ENCODE measurements at regions not wholly inside any gene's neighbourhood (a gene's known extent, or its start where the extent isn't known, plus 50 kb on each side); places are given as distances from the start of the nearest gene placed in this dataset.

GRCh38 chr2:58876126-58876525 lies 635.0 kb upstream of the FANCL start:
- Histone ChIP-seq H3K4me3 (ENCODE audit: low read depth, low read length) (no peak overlapping the region), H3K4me1 (ENCODE audit: control insufficient read depth, insufficient read depth, low read length, poor library complexity, severe bottlenecking) (no peaks in the 10 kb centered on the region), H3K27me3 (ENCODE audit: control insufficient read depth, insufficient read depth, low read length) (no peaks in the 10 kb centered on the region), H3K36me3 (ENCODE audit: control insufficient read depth, insufficient read depth, low read length) (no peaks in the 10 kb centered on the region), H3K9me3 (ENCODE audit: control insufficient read depth in 2 of 2, low read length in 2 of 2) (no peaks in the 10 kb centered on the region), H3K27ac (ENCODE audit: insufficient read depth, low read length, poor library complexity, severe bottlenecking) (no peak overlapping the region)
- Mint-ChIP-seq H3K4me3 (no peak overlapping the region), H3K27ac (no peak overlapping the region), H3K4me1 (no peaks in the 10 kb centered on the region), H3K27me3 (no peaks in the 10 kb centered on the region), H3K9me3 (peaks cover 0 to 2% (median 0%) of the 10 kb centered on the region in 7 donors), H3K36me3 (no peaks in the 10 kb centered on the region)
- ATAC-seq (ENCODE audit: low read depth in 2 of 2) (no peak), DNase-seq (no peak)

GRCh38 chr2:58875436-58875835 lies 634.3 kb upstream of the FANCL start:
- Mint-ChIP-seq H3K4me3 (no peak overlapping the region), H3K27ac (no peak overlapping the region), H3K27me3 (no peaks in the 10 kb centered on the region), H3K4me1 (no peaks in the 10 kb centered on the region), H3K9me3 (peaks cover 0 to 2% (median 0%) of the 10 kb centered on the region in 7 donors), H3K36me3 (no peaks in the 10 kb centered on the region)
- no peak overlapping the region for H3K27ac ChIP-seq (ENCODE audit: insufficient read depth, low read length, poor library complexity, severe bottlenecking)
- H3K9me3 ChIP-seq (ENCODE audit: control insufficient read depth in 2 of 2, low read length in 2 of 2), result no peaks in the 10 kb centered on the region
- no peaks in the 10 kb centered on the region for H3K27me3 ChIP-seq (ENCODE audit: control insufficient read depth, insufficient read depth, low read length)
- no peak for ATAC-seq (ENCODE audit: low read depth in 2 of 2)
- no peak for DNase-seq
- no peaks in the 10 kb centered on the region for H3K36me3 ChIP-seq (ENCODE audit: control insufficient read depth, insufficient read depth, low read length)
- H3K4me3 ChIP-seq (ENCODE audit: low read depth, low read length), result no peak overlapping the region
- H3K4me1 ChIP-seq (ENCODE audit: control insufficient read depth, insufficient read depth, low read length, poor library complexity, severe bottlenecking), result no peaks in the 10 kb centered on the region

GRCh38 chr2:58871469-58872142 lies 630.5 kb upstream of the FANCL start:
- Mint-ChIP-seq H3K27ac (no peak overlapping the region), H3K27me3 (no peaks in the 10 kb centered on the region), H3K4me3 (no peak overlapping the region), H3K36me3 (no peaks in the 10 kb centered on the region), H3K4me1 (no peaks in the 10 kb centered on the region), H3K9me3 (peaks cover 0 to 3% (median 0%) of the 10 kb centered on the region in 7 donors)
- ATAC-seq (ENCODE audit: low read depth in 2 of 2) (no peak), DNase-seq (peak in 1 of 3 donors; percentile 1)
- no peaks in the 10 kb centered on the region for H3K36me3 ChIP-seq (ENCODE audit: control insufficient read depth, insufficient read depth, low read length)
- no peak overlapping the region for H3K27ac ChIP-seq (ENCODE audit: insufficient read depth, low read length, poor library complexity, severe bottlenecking)
- H3K9me3 ChIP-seq (ENCODE audit: control insufficient read depth in 2 of 2, low read length in 2 of 2), result no peaks in the 10 kb centered on the region
- no peaks in the 10 kb centered on the region for H3K27me3 ChIP-seq (ENCODE audit: control insufficient read depth, insufficient read depth, low read length)
- no peak overlapping the region for H3K4me3 ChIP-seq (ENCODE audit: low read depth, low read length)
- no peaks in the 10 kb centered on the region for H3K4me1 ChIP-seq (ENCODE audit: control insufficient read depth, insufficient read depth, low read length, poor library complexity, severe bottlenecking)

GRCh38 chr2:58870704-58871103 lies 629.6 kb upstream of the FANCL start:
- H3K4me3 ChIP-seq (ENCODE audit: low read depth, low read length), result no peak overlapping the region
- H3K27ac ChIP-seq (ENCODE audit: insufficient read depth, low read length, poor library complexity, severe bottlenecking), result no peak overlapping the region
- Mint-ChIP-seq H3K9me3 (peaks cover 0 to 3% (median 0%) of the 10 kb centered on the region in 7 donors), H3K36me3 (no peaks in the 10 kb centered on the region), H3K4me3 (no peak overlapping the region), H3K4me1 (no peaks in the 10 kb centered on the region), H3K27me3 (no peaks in the 10 kb centered on the region), H3K27ac (no peak overlapping the region)
- H3K9me3 ChIP-seq (ENCODE audit: control insufficient read depth in 2 of 2, low read length in 2 of 2), result no peaks in the 10 kb centered on the region
- H3K27me3 ChIP-seq (ENCODE audit: control insufficient read depth, insufficient read depth, low read length), result no peaks in the 10 kb centered on the region
- H3K36me3 ChIP-seq (ENCODE audit: control insufficient read depth, insufficient read depth, low read length), result no peaks in the 10 kb centered on the region
- no peaks in the 10 kb centered on the region for H3K4me1 ChIP-seq (ENCODE audit: control insufficient read depth, insufficient read depth, low read length, poor library complexity, severe bottlenecking)
- ATAC-seq (ENCODE audit: low read depth in 2 of 2) (no peak), DNase-seq (peak in 1 of 3 donors; percentile 2)

- H3K4me3 ChIP-seq (ENCODE audit: low read depth, low read length), result no peak overlapping the region
- H3K27ac ChIP-seq (ENCODE audit: insufficient read depth, low read length, poor library complexity, severe bottlenecking), result no peak overlapping the region
- Mint-ChIP-seq H3K4me1 (no peaks in the 10 kb centered on the region), H3K27me3 (no peaks in the 10 kb centered on the region), H3K36me3 (no peaks in the 10 kb centered on the region), H3K27ac (no peak overlapping the region), H3K9me3 (peaks cover 0 to 11% (median 4%) of the 10 kb centered on the region in 7 donors), H3K4me3 (no peak overlapping the region)
- H3K36me3 ChIP-seq (ENCODE audit: control insufficient read depth, insufficient read depth, low read length), result no peaks in the 10 kb centered on the region
- no peaks in the 10 kb centered on the region for H3K9me3 ChIP-seq (ENCODE audit: control insufficient read depth in 2 of 2, low read length in 2 of 2)
- ATAC-seq (ENCODE audit: low read depth in 2 of 2) (no peak), DNase-seq (no peak)
- no peaks in the 10 kb centered on the region for H3K4me1 ChIP-seq (ENCODE audit: control insufficient read depth, insufficient read depth, low read length, poor library complexity, severe bottlenecking)
- no peaks in the 10 kb centered on the region for H3K27me3 ChIP-seq (ENCODE audit: control insufficient read depth, insufficient read depth, low read length)
Measured at GRCh38 chr2:58866946-58867345, 625.8 kb upstream of the FANCL start.

GRCh38 chr2:58866527-58866926 lies 625.4 kb upstream of the FANCL start:
- ATAC-seq (ENCODE audit: low read depth in 2 of 2) (no peak), DNase-seq (no peak)
- H3K27me3 Mint-ChIP-seq, result no peaks in the 10 kb centered on the region
- no peaks in the 10 kb centered on the region for H3K4me1 ChIP-seq (ENCODE audit: control insufficient read depth, insufficient read depth, low read length, poor library complexity, severe bottlenecking)
- no peaks in the 10 kb centered on the region for H3K36me3 ChIP-seq (ENCODE audit: control insufficient read depth, insufficient read depth, low read length)
- H3K27ac Mint-ChIP-seq, result no peak overlapping the region
- no peaks in the 10 kb centered on the region for H3K27me3 ChIP-seq (ENCODE audit: control insufficient read depth, insufficient read depth, low read length)
- no peak overlapping the region for H3K4me3 ChIP-seq (ENCODE audit: low read depth, low read length)
- no peaks in the 10 kb centered on the region for H3K36me3 Mint-ChIP-seq
- no peaks in the 10 kb centered on the region for H3K9me3 ChIP-seq (ENCODE audit: control insufficient read depth in 2 of 2, low read length in 2 of 2)
- H3K4me3 Mint-ChIP-seq, result no peak overlapping the region
- no peak overlapping the region for H3K27ac ChIP-seq (ENCODE audit: insufficient read depth, low read length, poor library complexity, severe bottlenecking)
- no peaks in the 10 kb centered on the region for H3K4me1 Mint-ChIP-seq
- H3K9me3 Mint-ChIP-seq, result peaks cover 0 to 11% (median 4%) of the 10 kb centered on the region in 7 donors

GRCh38 chr2:58866040-58866439 lies 624.9 kb upstream of the FANCL start:
- ATAC-seq (ENCODE audit: low read depth in 2 of 2) (no peak), DNase-seq (peak in 1 of 3 donors; percentile 1)
- no peaks in the 10 kb centered on the region for H3K4me1 ChIP-seq (ENCODE audit: control insufficient read depth, insufficient read depth, low read length, poor library complexity, severe bottlenecking)

GRCh38 chr2:58865436-58865835 lies 624.3 kb upstream of the FANCL start:
- Mint-ChIP-seq H3K9me3 (peaks cover 0 to 11% (median 4%) of the 10 kb centered on the region in 7 donors), H3K27ac (no peak overlapping the region), H3K27me3 (no peaks in the 10 kb centered on the region), H3K36me3 (no peaks in the 10 kb centered on the region), H3K4me3 (no peak overlapping the region), H3K4me1 (no peaks in the 10 kb centered on the region)
- DNase-seq (no peak), ATAC-seq (ENCODE audit: low read depth in 2 of 2) (no peak)
- no peak overlapping the region for H3K4me3 ChIP-seq (ENCODE audit: low read depth, low read length)
- no peaks in the 10 kb centered on the region for H3K27me3 ChIP-seq (ENCODE audit: control insufficient read depth, insufficient read depth, low read length)
- no peak overlapping the region for H3K27ac ChIP-seq (ENCODE audit: insufficient read depth, low read length, poor library complexity, severe bottlenecking)
- H3K4me1 ChIP-seq (ENCODE audit: control insufficient read depth, insufficient read depth, low read length, poor library complexity, severe bottlenecking), result no peaks in the 10 kb centered on the region
- H3K9me3 ChIP-seq (ENCODE audit: control insufficient read depth in 2 of 2, low read length in 2 of 2), result no peaks in the 10 kb centered on the region
- no peaks in the 10 kb centered on the region for H3K36me3 ChIP-seq (ENCODE audit: control insufficient read depth, insufficient read depth, low read length)

More at GRCh38 chr2:58866040-58866439, 624.9 kb upstream of the FANCL start:
- H3K27me3 ChIP-seq (ENCODE audit: control insufficient read depth, insufficient read depth, low read length), result no peaks in the 10 kb centered on the region
- Mint-ChIP-seq H3K36me3 (no peaks in the 10 kb centered on the region), H3K27ac (peak overlapping the region in 1 of 3 donors; percentile 6), H3K4me1 (no peaks in the 10 kb centered on the region), H3K4me3 (no peak overlapping the region), H3K9me3 (peaks cover 0 to 11% (median 4%) of the 10 kb centered on the region in 7 donors), H3K27me3 (no peaks in the 10 kb centered on the region)
- no peaks in the 10 kb centered on the region for H3K36me3 ChIP-seq (ENCODE audit: control insufficient read depth, insufficient read depth, low read length)
- no peak overlapping the region for H3K27ac ChIP-seq (ENCODE audit: insufficient read depth, low read length, poor library complexity, severe bottlenecking)
- no peak overlapping the region for H3K4me3 ChIP-seq (ENCODE audit: low read depth, low read length)
- H3K9me3 ChIP-seq (ENCODE audit: control insufficient read depth in 2 of 2, low read length in 2 of 2), result no peaks in the 10 kb centered on the region

Data from CD4-positive, CD25-positive, alpha-beta regulatory T cell (primary cell).